ENCODE measurements at regions not wholly inside any gene's neighbourhood (a gene's known extent, or its start where the extent isn't known, plus 50 kb on each side); places are given as distances from the start of the nearest gene placed in this dataset.
"Not testable (repeated sequence)": the region's sequence is repeated elsewhere in the genome, so short reads cannot be mapped to it uniquely, and the experiment has no call there.

DNA sequence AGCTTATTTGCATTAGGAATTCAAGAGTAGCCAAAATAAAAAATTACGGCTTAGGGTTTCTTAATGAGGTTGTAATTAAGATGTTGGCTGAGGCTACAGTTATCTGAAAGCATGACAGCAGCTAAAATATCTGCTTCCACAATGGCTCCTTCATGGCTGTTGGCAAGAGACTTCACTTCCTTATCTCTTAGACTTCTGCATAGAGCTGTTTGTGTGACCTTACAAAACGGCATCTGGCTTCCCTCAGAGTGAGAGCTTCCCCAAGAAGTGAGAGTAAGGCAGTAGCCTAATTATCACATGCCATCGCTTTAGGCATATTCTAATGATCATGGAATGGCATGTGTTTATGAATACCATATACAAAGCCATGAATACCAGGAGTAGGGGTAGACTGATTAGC lies 57.6 kb downstream of the CCDC59 start:
- no peak for DNase-seq

DNA sequence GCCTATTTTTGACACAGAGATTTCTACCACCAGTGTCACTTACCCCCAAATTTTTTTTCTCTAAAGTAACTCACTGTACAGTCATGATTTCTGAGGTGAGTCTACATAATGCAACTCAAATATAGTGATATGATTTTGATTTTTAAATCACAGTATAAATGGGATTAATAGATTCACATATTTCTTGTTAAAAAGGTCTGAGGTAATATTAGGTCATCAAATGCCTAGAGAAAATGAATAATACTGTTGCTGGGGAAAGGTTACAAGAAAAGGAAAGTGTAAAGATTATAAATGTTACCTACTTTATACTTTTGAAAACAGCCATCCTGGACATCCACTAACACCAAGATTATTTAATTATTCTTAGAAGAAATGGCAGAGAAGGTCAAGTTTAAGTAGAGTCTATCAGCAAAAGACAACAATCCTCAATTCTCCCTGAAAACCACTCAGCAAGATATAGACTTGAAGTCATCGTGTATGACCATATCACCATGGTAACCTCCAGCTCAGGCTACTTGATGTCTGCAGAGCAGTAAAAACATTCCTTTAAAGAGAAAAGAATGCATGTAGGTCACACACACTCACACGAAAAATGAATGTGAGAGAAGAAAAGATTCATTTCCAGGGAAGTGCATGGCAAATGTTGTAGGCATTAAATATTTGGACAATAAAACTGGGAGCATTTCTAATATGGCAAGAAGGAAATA lies 58.7 kb downstream of the CCDC59 start:
- DNase-seq = no peak

DNA sequence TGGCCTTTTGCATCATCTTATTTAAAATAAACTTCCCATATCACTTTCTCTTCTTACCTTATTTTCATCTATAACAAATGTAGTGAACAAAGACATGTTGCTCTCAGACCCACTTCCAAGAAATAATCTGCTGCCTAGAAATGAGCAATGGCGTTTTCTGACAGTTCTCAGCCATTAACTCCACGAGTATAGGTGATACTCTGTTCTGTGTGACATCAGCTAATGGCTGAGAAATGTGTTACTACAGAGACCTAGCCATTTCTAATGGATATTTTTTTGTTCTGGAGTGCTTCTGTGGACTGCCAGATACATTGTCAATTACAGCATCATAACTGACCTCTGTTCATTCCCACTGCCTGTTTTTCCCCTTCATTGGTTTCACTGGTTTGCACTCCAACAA lies 67.8 kb downstream of the CCDC59 start:
- DNase-seq = no peak

DNA sequence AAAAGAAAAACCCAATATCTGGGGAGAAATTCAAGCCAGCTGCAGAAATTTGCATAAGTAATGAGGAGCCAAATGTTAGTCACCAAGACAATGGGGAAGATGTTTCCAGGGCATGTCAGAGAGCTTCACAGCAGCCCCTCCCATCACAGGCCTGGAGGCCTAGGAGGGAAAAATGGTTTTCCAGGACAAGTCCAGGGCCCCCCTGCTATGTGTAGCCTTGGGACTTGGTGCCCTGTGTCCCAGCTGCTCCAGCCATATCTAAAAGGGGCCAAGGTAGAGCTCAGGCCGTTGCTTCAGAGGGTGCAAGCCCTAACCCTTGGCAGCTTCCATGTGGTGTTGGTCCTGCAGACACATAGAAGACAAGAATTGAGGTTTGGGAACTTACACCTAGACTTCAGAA lies 76.9 kb downstream of the CCDC59 start:
- DNase-seq = not testable (repeated sequence)

DNA sequence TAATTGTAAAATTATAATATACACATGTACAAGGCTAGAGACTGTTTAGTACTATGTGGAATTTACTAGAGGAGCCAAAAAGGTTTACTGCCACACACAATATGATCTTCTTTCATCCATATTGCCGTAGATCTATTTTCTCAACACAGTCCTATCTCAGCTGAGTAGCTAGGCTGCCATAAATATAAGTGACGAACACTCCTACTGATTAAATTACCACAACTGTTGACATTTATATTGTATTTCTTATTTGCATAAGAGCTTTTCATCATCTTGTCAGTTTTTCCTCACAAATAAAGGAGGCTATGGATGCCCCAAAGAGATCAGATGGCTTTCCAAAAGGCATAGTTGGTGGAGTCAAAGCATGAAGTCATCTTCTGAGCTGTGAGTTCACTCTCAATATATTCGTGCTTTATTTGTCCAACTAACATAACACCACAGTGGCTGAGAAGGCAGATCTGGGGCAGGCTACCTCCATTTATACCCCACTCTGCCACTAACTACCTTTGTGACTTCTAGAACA lies 78.6 kb downstream of the CCDC59 start:
- no peak for DNase-seq

DNA sequence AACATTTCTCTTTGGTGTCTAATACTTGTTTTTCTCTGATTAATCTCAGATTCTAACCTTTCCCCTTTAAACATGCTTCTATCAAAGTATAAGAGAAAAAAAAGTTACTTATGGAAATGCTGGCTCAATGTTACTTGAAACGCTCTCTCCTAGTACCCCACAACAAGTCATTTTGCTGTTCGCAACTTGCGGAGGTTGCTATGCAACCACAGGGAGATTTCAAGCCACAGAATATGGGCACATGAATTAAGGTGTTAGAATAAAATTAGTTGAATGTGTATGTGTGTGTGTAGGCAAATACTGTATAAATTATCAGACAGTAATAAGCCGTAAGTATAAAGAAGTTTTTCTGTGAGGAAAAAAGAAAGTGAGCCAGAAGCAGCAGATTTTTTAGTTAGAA lies 80.6 kb downstream of the CCDC59 start:
- no peak for DNase-seq

DNA sequence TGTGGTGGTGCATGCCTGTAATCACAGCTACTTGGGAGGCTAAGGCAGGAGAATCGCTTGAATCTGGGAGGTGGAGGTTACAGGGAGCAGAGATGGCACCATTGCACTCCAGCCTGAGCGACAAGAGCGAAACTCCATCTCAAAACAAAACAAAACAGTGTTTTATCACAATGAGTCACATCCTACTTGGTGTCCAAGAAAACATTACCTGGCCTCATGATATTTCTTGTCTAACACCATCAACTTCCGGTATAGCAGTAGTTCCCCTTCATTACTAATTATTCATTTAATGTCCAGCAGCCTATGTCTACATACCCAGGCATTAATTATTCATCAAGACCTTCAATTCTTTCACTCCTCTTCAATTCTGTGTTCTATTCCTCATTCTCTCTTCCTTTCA lies 115.5 kb downstream of the CCDC59 start:
- DNase-seq = no peak

DNA sequence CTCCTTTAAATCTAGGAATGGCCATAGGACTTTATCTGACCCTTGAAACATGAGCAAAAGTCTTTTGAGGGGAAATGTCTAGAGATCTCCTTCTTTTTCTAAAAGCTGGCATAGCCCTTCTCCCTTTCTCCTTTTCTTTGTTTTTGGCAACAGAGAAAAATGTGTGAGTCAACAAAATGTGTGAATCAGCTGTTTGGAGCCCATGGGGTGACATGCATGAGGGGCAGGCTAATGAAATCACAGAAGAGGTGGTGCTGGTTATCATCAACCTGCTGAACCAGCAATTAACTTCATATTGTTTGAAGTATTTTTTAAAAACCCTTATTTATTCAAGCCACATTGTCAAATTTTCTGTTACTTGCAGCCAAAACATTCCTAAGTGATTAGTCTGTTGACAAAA lies 132.3 kb downstream of the CCDC59 start:
- no peak for DNase-seq

DNA sequence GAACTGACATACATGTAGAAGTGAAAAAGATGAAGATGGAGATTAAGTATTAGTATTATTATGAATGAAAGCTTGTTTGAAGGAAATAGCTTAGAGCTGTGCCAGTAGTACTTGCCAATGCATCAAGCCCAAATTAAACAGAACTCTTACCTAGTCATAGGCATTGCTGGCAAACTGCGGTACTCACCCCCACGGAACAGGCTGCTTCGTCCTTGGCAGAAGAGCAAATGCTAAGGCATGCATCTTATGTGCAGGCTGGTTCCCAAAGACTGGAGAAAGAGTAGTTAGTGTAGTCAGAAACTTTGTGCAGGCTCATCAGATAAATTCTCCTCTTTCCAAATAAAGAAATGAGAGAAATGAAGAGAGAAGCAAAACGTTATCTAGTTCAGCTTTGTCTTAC lies 134.8 kb downstream of the CCDC59 start:
- no peak for DNase-seq

DNA sequence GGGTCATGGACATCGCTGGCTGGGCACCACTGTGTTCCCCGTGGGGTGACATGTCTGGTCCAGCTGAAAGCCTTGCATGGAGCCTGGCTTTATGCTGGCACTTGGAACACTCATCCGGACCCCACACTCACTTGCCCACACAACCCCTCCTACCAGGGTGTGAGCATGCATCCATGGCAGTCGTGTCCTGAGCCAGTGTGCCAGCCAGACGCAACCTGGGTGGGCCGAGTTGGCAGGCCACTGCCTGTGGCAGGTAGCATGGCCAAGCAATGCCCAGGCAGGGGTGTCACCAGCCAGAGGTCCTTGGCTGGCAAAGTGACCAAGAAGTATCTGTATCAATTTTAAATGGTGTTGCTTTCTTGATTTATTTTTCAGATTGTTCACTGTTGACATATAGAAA lies 141.7 kb downstream of the CCDC59 start:
- no peak for DNase-seq

DNA sequence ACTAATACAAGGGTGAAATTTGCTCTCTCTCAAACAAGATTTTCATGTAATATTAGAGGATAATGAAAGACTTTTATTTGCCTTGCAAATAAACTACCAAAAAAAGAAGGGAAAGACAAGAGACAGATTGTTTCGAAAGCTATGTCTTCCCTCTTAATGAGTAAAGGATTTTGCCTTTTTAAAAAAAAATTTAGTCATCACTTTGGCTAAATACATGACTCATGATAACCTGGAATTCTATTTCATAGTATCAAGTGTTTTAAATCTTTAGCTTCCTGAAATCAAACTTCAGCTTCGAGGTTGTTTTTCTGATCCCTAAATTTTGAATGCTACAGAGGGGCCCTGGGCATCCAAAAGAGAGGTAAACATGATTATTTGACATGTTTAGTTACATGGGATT lies 144.4 kb downstream of the CCDC59 start:
- DNase-seq = no peak

DNA sequence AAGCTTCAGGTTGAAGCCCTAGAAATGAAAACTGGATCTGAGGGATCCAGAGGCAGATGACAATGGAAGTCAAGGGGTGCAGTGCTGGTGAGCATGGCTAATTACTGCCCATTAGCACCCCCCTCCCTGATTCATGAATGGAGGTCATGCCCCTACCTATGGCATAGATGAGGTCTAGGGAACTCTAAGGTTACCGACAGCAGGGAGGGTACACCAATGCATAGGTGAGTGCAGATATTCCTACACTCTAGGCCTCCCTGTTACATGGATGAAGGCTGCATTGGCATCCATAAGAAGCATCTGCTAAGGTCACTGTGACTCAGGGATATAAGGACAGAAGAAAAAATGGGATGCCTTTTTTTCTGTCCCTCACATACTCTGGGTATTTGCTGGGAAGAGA lies 147.3 kb downstream of the CCDC59 start:
- no peak for DNase-seq

DNA sequence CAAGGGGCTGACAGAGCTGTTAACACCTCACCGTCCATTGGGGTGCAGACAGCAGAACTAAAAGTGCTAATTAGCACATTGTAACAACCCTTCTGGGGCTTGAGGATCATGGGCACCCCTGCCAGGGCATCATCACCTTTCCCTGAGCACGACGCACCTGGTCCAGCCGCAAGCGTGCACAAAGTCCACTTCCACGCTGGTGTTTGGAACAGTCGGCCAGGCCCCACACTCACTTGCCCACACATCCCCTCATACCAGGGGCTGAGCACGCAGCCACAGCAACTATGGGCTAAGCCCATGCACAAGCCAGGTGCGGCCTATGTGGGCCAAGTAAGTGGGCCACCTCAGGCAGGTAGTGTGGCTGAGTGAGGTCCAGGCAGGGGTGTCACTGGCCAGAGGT lies 148.7 kb downstream of the CCDC59 start:
- no peak for DNase-seq

DNA sequence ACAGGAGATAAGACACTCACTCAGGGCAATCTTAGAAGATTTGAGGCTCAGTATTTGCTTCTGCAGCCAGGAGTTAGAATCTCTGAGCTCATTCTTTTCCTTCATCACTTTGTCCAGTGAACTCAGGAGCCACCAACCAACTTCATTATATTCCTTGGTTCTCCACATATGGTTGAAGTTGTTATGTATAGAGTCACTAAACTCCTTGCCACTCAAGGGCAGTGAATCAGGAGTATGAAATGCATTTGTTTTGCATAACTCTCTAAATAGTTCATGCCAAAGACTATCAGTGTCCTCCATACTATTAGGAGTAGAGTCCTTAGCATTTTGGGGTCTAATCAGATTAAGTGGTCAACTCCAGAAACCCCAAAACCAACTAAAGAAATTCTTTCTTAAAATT lies 150.6 kb downstream of the CCDC59 start:
- no peak for DNase-seq

DNA sequence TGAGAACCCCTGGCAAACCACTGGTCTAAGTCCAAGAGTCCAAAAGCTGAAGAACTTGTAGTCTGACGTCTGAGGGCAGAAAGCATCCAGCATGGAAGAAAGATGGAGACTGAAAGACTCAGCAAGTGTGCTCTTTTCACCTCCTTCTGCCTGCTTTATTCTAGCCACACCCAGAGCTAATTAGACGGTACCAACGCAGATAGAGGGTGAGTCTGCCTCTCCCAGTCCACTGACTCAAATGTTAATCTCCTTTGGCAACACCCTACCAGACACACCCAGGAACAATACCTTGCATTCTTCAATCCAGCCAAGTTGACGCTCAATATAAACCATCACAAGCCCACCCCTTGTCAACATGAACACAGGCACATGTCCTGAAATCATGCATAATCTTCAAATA lies 155.1 kb downstream of the CCDC59 start:
- DNase-seq = no peak

DNA sequence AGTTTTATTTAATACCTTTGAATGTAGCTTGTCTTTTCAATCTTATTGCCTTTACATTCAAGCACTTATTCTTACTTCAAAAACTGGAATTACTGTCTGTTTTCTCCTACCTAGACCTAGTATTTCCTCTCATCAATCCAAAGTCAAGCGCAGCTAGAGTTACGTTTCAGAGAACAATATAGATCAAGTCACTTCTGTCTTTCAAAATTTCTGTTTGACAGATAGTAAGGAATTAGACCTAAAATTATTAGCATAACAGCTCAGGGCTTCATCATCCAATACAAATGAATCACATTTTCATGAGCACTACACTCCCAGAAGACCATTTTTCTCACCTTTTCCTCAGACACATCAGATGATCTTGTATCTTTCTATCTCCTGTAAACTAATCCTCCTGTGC lies 170.6 kb downstream of the CCDC59 start:
- no peak for DNase-seq

DNA sequence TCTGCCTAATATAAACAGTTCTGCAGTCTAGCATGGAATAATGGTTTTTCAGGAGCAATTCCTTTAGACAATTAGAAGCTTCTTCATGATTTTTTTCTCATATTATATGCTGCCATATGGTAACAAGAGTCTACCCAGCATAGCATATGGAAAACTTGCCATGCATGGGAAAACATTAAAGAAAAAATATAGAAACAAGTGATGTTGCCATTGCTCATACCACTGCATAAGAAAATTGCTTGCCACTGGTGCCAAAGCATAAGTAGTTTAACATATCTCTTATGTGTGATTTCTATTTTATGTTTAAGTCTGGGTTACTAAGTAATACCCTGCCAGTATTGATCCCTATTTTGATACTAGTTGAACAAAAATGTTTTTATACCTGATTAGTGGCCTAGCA lies 171.2 kb downstream of the CCDC59 start:
- no peak for DNase-seq

DNA sequence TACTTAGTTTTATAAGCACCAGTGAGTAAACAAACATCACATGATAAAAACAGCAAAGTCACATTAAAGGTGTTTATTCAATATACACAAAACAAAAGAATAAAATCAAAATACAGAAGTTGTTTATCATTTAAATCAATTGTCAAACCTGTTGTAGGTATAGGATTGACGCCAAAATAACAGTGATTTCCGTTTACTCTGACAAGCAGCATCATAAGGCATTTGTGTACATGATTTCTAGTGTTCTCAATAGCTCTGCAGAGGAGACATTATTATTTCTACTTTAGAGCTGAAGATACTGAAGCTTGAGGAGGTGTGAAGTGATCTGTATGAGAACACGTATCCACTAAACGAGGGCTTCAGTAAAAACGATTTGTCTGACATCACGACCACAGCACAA lies 171.9 kb downstream of the CCDC59 start:
- no peak for DNase-seq

DNA sequence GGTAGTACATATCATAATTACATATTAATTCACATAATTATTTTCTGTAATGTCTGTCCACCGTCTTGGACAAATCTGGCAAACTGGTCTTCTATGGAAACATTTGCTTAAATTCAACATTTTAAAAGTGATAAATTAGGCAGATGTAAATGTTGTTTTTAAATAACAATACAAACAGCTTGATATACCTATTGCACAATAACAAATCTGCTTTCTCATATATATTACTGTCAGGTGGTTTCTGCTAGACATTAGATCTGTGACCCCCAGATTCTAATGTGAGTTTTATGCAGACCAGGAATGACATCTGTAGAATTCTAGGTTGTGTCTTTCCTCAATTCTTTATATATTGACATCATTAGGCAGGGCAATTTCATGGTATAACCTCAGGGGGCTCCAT lies 173.3 kb downstream of the CCDC59 start:
- DNase-seq = no peak

DNA sequence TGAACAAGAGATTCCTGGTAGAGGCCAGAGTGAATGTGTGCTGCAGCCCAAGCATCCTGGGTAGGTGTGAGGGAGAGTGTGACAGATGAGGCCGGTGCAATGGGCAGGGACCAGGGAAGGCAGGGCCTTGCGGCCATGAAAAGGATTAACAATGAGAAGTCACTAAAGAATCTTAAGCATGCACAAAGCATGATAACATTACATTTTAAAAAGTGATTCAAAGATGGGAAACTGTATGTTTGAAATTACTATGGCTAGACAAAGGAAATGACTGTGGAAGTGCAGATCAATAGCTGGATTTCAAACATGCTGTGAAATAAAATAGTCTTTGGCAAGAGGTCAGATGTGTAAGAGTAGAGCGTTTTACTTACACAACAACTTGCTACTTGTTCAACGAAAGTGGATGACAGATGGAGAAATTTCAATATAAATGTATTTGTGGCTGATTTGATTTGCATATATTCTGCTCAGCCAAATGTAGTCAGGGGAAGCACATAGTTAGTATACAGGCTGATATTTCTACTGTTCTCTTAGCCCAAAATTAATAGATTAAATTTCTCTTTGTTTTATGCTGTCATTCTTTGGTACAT lies 175.5 kb downstream of the CCDC59 start:
- no peak for DNase-seq

DNA sequence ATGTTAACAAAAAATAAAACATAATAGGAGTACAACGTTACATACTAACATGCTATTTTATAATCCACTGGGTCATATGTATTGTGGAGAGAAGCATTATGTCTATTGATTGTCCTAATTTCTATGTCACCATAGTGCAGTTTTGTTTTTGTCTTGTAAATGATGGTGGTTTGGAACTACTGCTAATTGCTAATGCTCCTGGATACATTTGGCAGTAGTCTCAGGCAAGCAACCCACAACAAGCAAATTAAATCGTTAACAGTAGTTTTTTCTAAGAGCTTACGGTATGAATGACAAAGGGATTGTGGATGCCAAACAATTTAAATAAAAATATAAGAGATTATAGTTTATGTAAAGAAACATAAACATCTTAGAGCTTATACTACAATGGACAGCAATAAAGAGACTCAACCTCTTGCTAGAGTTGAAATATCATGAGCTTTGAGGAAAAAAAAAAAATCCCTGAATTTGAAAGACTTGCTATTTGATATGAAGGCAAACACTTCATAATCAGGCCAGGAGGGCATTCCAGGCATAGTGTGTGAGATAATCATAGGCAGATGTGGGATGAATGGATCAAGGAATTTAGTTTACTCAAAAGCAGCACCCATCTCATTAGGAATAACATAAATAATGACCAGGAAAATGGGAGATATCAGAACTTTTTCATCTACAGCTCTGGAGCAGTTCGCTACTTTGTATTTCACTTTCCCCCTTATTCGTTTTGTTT lies 181.3 kb downstream of the CCDC59 start:
- DNase-seq = no peak

DNA sequence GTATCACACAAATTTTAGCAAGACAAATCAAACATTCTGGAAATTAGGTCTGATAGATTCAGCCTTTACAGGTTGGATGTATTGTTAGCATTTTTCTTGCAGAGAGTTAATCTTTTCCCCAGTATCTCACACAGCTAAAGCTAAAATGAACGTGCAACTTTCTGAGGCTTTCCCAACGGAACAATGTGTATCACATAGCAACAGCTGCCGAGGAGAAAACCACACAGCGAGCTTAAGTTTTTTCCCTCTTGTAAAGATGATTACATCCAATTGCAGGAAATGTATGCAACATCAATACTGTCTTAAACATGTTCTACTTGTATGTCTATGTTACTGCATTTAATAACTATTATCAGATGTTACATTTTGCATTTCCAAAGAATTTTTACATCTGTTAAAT lies 182.2 kb downstream of the CCDC59 start:
- DNase-seq = no peak

DNA sequence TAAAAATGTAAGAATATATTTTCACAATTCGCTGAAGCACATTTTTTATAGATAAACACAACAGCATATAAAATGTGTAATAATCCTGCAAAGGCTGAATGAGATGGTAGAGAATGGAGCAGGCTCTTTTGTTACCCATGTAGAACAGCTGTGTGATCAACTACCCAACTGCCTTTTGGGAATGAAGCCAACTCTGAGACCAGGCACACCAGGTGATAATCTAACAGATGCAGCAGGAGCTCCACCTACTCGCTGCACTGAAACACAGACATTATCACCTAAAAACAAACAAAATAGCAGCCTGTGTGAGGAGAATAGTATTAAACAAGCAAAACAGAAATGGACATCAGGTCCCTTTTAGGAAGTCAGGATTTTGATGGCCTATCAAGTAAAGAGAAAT lies 183.3 kb downstream of the CCDC59 start:
- no peak for DNase-seq

DNA sequence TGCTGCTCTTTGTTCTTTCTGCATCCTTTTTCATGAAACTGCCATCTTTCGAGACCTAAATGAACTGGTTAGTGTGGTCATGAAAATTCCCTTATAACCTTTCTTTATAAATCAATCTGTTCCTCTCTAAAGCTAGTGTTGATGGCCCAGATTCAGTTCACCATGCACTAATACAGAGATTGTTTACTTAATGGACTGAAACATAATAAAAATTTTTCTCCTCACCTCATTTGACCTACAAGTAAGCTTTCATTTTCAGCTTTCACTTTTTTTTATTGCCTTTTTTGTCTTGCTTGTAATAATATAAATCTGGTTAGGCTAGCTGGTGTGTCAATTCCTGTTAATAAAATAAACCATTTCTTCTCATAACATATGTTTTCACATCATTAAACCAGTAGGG lies 183.8 kb downstream of the CCDC59 start:
- no peak for DNase-seq
